GM12864 (cell line): ENCODE measurements at regions not wholly inside any gene's neighbourhood (a gene's known extent, or its start where the extent isn't known, plus 50 kb on each side); places are given as distances from the start of the nearest gene placed in this dataset.

Source experiments
- DNase-seq: peaks from one replicate; pipeline ENCODE4 v3.0.0-alpha.2; 2011; ENCODE audit warnings: low read depth
- H3K4me3 ChIP-seq: 2 replicates; pipeline ENCODE4 v1.5.1; 2011; ENCODE audit warnings: mild to moderate bottlenecking, low read depth, low read length, control low read depth
- TF ChIP-seq, protein P1 (sequence below): IDR thresholded peaks from 2 replicates; pipeline ENCODE4 v1.5.1; 2011; ENCODE audit warnings: low read depth, mild to moderate bottlenecking, moderate library complexity, low read length, control low read depth, inconsistent platforms; ENCODE audit errors: missing control alignments

DNA sequence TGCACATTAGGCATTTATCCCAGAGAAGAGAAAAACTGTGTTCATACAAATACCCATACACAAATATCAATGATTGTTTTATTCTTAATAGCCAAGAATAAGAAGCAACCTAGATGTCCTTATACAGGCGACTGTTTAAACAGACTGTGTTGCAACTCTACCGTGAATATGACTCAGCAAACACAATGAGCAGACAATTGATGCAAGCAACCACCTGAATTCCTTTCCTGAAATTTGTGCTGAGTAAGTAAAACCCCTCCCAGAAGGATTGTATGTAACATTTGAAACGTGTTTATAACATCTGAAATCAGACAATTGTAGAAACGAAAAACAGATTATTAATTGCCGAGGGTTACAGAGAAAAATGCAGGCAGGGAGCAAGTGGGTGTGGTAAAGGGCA, 621.9 kb upstream of the SOX11 start:
- no peak overlapping the region for H3K4me3 ChIP-seq
- TF ChIP-seq, protein P1, sequence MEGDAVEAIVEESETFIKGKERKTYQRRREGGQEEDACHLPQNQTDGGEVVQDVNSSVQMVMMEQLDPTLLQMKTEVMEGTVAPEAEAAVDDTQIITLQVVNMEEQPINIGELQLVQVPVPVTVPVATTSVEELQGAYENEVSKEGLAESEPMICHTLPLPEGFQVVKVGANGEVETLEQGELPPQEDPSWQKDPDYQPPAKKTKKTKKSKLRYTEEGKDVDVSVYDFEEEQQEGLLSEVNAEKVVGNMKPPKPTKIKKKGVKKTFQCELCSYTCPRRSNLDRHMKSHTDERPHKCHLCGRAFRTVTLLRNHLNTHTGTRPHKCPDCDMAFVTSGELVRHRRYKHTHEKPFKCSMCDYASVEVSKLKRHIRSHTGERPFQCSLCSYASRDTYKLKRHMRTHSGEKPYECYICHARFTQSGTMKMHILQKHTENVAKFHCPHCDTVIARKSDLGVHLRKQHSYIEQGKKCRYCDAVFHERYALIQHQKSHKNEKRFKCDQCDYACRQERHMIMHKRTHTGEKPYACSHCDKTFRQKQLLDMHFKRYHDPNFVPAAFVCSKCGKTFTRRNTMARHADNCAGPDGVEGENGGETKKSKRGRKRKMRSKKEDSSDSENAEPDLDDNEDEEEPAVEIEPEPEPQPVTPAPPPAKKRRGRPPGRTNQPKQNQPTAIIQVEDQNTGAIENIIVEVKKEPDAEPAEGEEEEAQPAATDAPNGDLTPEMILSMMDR: no peak
- no peak for DNase-seq

DNA sequence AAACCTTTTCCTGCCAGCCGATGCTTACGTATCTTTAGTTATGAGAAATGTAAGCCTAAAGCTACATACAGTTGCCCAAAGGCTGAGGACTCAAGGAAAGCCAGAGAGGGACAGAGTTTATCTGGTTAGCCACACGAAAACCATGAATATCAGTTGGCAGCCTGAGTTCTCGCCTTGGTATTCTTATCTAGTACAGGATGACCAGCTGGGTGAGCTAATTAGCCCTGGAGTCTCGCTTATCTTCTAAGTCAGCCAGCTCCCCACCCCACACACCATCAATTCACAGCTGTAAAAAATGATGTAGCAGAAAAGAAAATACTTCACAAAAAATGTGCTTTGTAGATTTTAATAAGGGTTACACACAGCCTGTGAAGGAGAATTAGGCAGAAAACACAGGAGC, 617.5 kb upstream of the SOX11 start:
- TF ChIP-seq, protein P1: no peak
- no peak for DNase-seq
- H3K4me3 ChIP-seq: no peak overlapping the region

DNA sequence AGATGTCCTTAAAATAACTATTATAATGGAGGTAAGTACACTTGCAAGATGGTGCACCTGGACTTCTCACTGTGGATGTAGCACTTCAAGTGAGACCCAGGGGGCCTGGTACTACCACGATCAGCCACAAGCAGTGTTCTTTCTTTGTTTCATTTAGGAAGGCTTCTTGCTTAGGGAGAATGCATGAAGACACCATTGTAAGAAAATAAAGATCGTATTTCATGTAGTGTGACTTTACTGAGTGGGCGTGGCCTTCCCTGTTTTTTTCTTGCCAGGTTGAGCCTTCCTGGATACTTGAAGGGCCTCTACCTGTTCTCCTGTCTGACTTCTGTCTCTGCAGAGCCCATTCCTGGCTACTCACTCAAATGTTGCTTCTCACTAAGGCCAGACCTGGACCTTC, 615.6 kb upstream of the SOX11 start:
- TF ChIP-seq, protein P1: no peak
- DNase-seq: no peak
- H3K4me3 ChIP-seq: no peak overlapping the region

DNA sequence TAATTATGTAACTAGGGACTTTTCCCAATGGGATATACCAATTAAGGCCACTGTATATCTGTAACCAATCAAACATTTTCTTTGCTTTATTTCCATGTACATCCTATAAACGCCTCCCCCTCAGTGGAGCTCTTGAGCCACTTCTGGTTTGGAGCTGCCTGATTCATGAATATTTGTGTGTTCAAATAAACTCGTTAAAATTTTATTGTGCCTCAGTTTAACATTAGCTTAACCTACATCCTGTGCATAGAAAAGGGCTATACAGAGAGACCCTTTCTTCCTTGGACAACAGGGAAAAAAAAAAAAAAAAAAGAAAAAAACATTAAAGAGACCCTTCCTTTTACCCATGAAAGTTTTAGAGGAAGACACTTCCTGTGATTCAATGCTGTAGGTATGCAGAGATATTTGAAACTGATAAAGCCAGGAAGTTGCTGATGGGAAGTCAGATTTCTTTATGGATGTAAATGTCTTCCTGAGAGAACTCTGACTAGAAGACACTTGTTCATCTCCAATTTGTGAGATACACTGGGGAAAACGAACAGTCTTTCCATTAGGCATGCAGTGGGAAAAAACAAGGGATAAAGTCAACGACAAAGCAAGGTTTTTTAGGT, 614.6 kb upstream of the SOX11 start:
- TF ChIP-seq, protein P1: no peak
- DNase-seq: no peak
- H3K4me3 ChIP-seq: no peak overlapping the region

DNA sequence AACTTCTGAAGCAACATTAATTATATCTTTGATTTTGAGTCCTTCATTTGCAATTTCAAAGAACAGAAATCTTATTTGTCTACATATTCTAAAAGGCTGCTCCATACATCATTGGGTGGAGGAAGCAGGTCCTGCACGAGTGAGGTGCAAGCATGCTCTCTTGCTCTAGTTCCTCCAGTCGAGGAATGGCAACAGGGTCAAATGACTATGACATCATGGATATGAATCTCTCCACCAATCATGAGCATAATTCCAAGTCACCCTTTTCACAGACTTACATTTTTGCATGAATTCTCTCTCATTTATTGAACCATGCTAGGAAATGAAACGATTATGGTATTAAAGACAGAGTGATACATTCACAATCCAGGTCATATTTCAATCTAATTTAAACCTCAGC, 608.8 kb upstream of the SOX11 start:
- no peak for DNase-seq
- TF ChIP-seq, protein P1: no peak
- H3K4me3 ChIP-seq: no peak overlapping the region

DNA sequence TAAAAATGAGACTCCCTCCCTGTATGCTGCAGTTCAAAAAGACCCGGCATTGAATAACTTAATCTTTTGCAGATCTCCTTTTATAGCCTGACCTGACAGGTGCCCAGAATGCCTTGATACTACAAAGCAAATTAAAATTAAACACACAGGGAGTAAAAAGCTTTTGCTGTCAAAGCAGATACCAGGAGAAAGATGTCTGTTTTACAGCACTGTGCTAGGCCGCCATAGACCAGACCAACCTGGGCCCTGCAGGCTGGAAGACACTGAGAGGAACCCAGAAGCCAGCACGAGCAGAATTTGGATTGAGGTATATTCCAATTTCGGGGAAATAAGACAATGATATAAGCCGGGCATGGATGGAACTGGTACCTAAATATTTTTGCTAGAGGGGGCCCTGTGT, 602.8 kb upstream of the SOX11 start:
- no peak for DNase-seq
- TF ChIP-seq, protein P1: no peak
- H3K4me3 ChIP-seq: no peak overlapping the region

DNA sequence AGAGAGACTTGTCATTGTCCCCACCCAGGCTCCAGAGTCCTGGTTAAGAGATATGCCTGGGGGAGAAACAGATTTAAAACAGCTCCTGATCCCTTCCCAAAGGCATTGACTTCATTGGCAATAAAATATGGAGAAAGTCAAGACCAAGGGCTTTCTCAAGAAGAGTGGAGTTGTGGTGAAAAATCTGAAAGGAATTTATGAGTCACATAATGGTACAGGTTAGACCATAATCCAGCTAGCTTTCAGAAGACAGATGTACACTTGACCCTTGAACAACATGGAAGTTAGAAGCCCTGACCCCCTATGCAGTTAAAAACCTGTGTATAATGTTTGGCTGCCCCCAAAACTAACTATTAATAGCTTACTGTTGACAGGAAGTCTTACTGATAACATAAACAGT, 599.1 kb upstream of the SOX11 start:
- H3K4me3 ChIP-seq: no peak overlapping the region
- DNase-seq: no peak
- TF ChIP-seq, protein P1: no peak
